Right lobe of liver (tissue), 4 donors: ENCODE measurements at regions not wholly inside any gene's neighbourhood (a gene's known extent, or its start where the extent isn't known, plus 50 kb on each side); places are given as distances from the start of the nearest gene placed in this dataset.

ENCODE experiments used
- CTCF ChIP-seq, 4 donors: fragments of 200-600 bp in 3 of 4; fragments of 450-650 bp in 1 of 4; IDR thresholded peaks; one replicate each; pipeline versions ENCODE4 v1.5.1 to v1.8.0; 2016 to 2022; ENCODE audit warnings: antibody characterized with exemption in 4 of 4, mild to moderate bottlenecking in 2 of 4
- POLR2A ChIP-seq: fragments of 450-650 bp; IDR thresholded peaks from one replicate; pipeline ENCODE4 v1.6.1; 2017; ENCODE audit warnings: antibody characterized with exemption, mild to moderate bottlenecking
- donor health status: DM: no; HTN: no; CAD: no.
- donor health status: DM: no; HTN: no; CAD: no.
- donor health status: DM: no; HTN: yes; CAD: no.

- TF ChIP-seq CTCF (IDR thresholded peaks at IDR 0.05): no peak
- no peak for TF ChIP-seq POLR2A
These were observed 1048.7 kb upstream of the PRKX start for GRCh38 chrX:4762196-4762595.
